Activated CD4-positive, alpha-beta memory T cell treated with anti-CD3 and anti-CD28 coated beads for 36 hours (primary cell): ENCODE measurements at regions not wholly inside any gene's neighbourhood (a gene's known extent, or its start where the extent isn't known, plus 50 kb on each side); places are given as distances from the start of the nearest gene placed in this dataset.

ENCODE experiments used
- CTCF ChIA-PET: fragments of 350-600 bp; sonication (Branson Sonifier 250); formaldehyde crosslinking; loops from one replicate; lab custom pipeline; 2021; ENCODE audit warnings: antibody characterized with exemption, inconsistent platforms; lab: Charles Lee
- POLR2A ChIA-PET: fragments of 350-600 bp; sonication (Branson Sonifier 250); formaldehyde crosslinking; loops from one replicate; lab custom pipeline; 2021; ENCODE audit warnings: antibody characterized with exemption; lab: Charles Lee
- DNase-seq: peaks from one replicate; pipeline ENCODE4 v3.0.0-alpha.2; 2020
- H3K27ac Mint-ChIP-seq: one replicate; pipeline ENCODE4 v1.8.0; 2021; ENCODE audit warnings: mixed read lengths
- H3K27me3 Mint-ChIP-seq: one replicate; pipeline ENCODE4 v1.8.0; 2021; ENCODE audit warnings: mixed read lengths
- H3K36me3 Mint-ChIP-seq: one replicate; pipeline ENCODE4 v1.8.0; 2021; ENCODE audit warnings: mixed read lengths
- H3K4me1 Mint-ChIP-seq: one replicate; pipeline ENCODE4 v1.8.0; 2021; ENCODE audit warnings: low read depth, mixed read lengths
- H3K4me3 Mint-ChIP-seq: one replicate; pipeline ENCODE4 v1.8.0; 2021; ENCODE audit warnings: mild to moderate bottlenecking, mixed read lengths
- H3K9me3 Mint-ChIP-seq: one replicate; pipeline ENCODE4 v1.8.0; 2021; ENCODE audit warnings: mixed read lengths
- intact Hi-C: fragments of 100-400 bp; cut with micrococcal nuclease; formaldehyde crosslinking; loops from one replicate; pipeline ENCODE4 v1.15.1; 2023

- peaks cover 9% of the 10 kb centered on the region for H3K9me3 Mint-ChIP-seq
- no peaks in the 10 kb centered on the region for H3K4me1 Mint-ChIP-seq
- ChIA-PET POLR2A (no interaction called here), CTCF (no interaction called here)
- intact Hi-C loops = no loop called here
- DNase-seq = no peak
- H3K36me3 Mint-ChIP-seq = no peaks in the 10 kb centered on the region
- H3K4me3 Mint-ChIP-seq = no peak overlapping the region
- no peak overlapping the region for H3K27ac Mint-ChIP-seq
- H3K27me3 Mint-ChIP-seq = no peaks in the 10 kb centered on the region
These were observed 1191.8 kb downstream of the ARAP2 start for GRCh38 chr4:35052546-35052945.

- no peak for DNase-seq
- intact Hi-C loops = no loop called here
- Mint-ChIP-seq H3K36me3 (no peaks in the 10 kb centered on the region), H3K4me3 (no peak overlapping the region), H3K9me3 (no peaks in the 10 kb centered on the region), H3K27me3 (no peaks in the 10 kb centered on the region), H3K27ac (no peak overlapping the region), H3K4me1 (no peaks in the 10 kb centered on the region)
- ChIA-PET CTCF (no interaction called here), POLR2A (no interaction called here)
These were observed 1181.2 kb downstream of the ARAP2 start for GRCh38 chr4:35063031-35063570.

GRCh38 chr4:35066406-35066805 is 1177.9 kb downstream of the ARAP2 start:
- intact Hi-C loops = no loop called here

GRCh38 chr4:35080799-35081198 is 1163.5 kb downstream of the ARAP2 start:
- DNase-seq = no peak
- Mint-ChIP-seq H3K4me1 (no peaks in the 10 kb centered on the region), H3K27me3 (no peaks in the 10 kb centered on the region), H3K4me3 (no peak overlapping the region), H3K9me3 (peaks cover 5% of the 10 kb centered on the region), H3K36me3 (no peaks in the 10 kb centered on the region), H3K27ac (no peak overlapping the region)
- POLR2A ChIA-PET = no interaction called here
- intact Hi-C loops = no loop called here
- CTCF ChIA-PET = no interaction called here

More at GRCh38 chr4:35066406-35066805, 1177.9 kb downstream of the ARAP2 start:
- ChIA-PET CTCF (no interaction called here), POLR2A (no interaction called here)
- H3K27me3 Mint-ChIP-seq = no peaks in the 10 kb centered on the region
- no peaks in the 10 kb centered on the region for H3K9me3 Mint-ChIP-seq
- H3K27ac Mint-ChIP-seq = no peak overlapping the region
- no peaks in the 10 kb centered on the region for H3K4me1 Mint-ChIP-seq
- no peaks in the 10 kb centered on the region for H3K36me3 Mint-ChIP-seq
- DNase-seq = no peak
- no peak overlapping the region for H3K4me3 Mint-ChIP-seq

- intact Hi-C loops = no loop called here
- peaks cover 3% of the 10 kb centered on the region for H3K9me3 Mint-ChIP-seq
- POLR2A ChIA-PET = no interaction called here
These were observed 1157.1 kb downstream of the ARAP2 start for GRCh38 chr4:35087218-35087617.

GRCh38 chr4:35100932-35101331 is 1143.4 kb downstream of the ARAP2 start:
- Mint-ChIP-seq H3K4me1 (no peaks in the 10 kb centered on the region), H3K27ac (no peak overlapping the region), H3K9me3 (no peaks in the 10 kb centered on the region), H3K4me3 (no peak overlapping the region), H3K36me3 (no peaks in the 10 kb centered on the region), H3K27me3 (no peaks in the 10 kb centered on the region)
- intact Hi-C loops = no loop called here
- POLR2A ChIA-PET = no interaction called here
- CTCF ChIA-PET = no interaction called here
- DNase-seq = no peak

More at GRCh38 chr4:35087218-35087617, 1157.1 kb downstream of the ARAP2 start:
- H3K4me3 Mint-ChIP-seq = no peak overlapping the region
- no peaks in the 10 kb centered on the region for H3K27me3 Mint-ChIP-seq
- no peak for DNase-seq
- no peaks in the 10 kb centered on the region for H3K4me1 Mint-ChIP-seq
- no peaks in the 10 kb centered on the region for H3K36me3 Mint-ChIP-seq
- H3K27ac Mint-ChIP-seq = no peak overlapping the region
- CTCF ChIA-PET = no interaction called here

- Mint-ChIP-seq H3K9me3 (no peaks in the 10 kb centered on the region), H3K36me3 (no peaks in the 10 kb centered on the region), H3K4me1 (no peaks in the 10 kb centered on the region), H3K4me3 (no peak overlapping the region), H3K27me3 (no peaks in the 10 kb centered on the region), H3K27ac (no peak overlapping the region)
- ChIA-PET CTCF (no interaction called here), POLR2A (no interaction called here)
- no peak for DNase-seq
- intact Hi-C loops = no loop called here
These were observed 1142.2 kb downstream of the ARAP2 start for GRCh38 chr4:35102066-35102465.

GRCh38 chr4:35105486-35105885 is 1138.8 kb downstream of the ARAP2 start:
- no peaks in the 10 kb centered on the region for H3K36me3 Mint-ChIP-seq
- POLR2A ChIA-PET = no interaction called here

GRCh38 chr4:35106091-35106734 is 1138.1 kb downstream of the ARAP2 start:
- intact Hi-C loops = no loop called here
- no peak overlapping the region for H3K27ac Mint-ChIP-seq
- no peaks in the 10 kb centered on the region for H3K27me3 Mint-ChIP-seq
- CTCF ChIA-PET = no interaction called here
- H3K9me3 Mint-ChIP-seq = peaks cover 2% of the 10 kb centered on the region
- no peak overlapping the region for H3K4me3 Mint-ChIP-seq
- no peaks in the 10 kb centered on the region for H3K4me1 Mint-ChIP-seq
- POLR2A ChIA-PET = no interaction called here
- DNase-seq = no peak
- H3K36me3 Mint-ChIP-seq = no peaks in the 10 kb centered on the region

More at GRCh38 chr4:35105486-35105885, 1138.8 kb downstream of the ARAP2 start:
- CTCF ChIA-PET = no interaction called here
- Mint-ChIP-seq H3K27ac (no peak overlapping the region), H3K27me3 (no peaks in the 10 kb centered on the region), H3K4me3 (no peak overlapping the region), H3K9me3 (peaks cover 2% of the 10 kb centered on the region), H3K4me1 (no peaks in the 10 kb centered on the region)
- DNase-seq = no peak
- intact Hi-C loops = no loop called here

- POLR2A ChIA-PET = no interaction called here
- Mint-ChIP-seq H3K4me1 (no peaks in the 10 kb centered on the region), H3K9me3 (peaks cover 5% of the 10 kb centered on the region), H3K27ac (no peak overlapping the region), H3K4me3 (no peak overlapping the region), H3K27me3 (no peaks in the 10 kb centered on the region), H3K36me3 (no peaks in the 10 kb centered on the region)
- CTCF ChIA-PET = no interaction called here
- intact Hi-C loops = no loop called here
- DNase-seq = no peak
These were observed 1120.2 kb downstream of the ARAP2 start for GRCh38 chr4:35124106-35124505.

- ChIA-PET CTCF (no interaction called here), POLR2A (no interaction called here)
- peaks cover 5% of the 10 kb centered on the region for H3K9me3 Mint-ChIP-seq
- no peak overlapping the region for H3K4me3 Mint-ChIP-seq
- no peaks in the 10 kb centered on the region for H3K36me3 Mint-ChIP-seq
- no peak overlapping the region for H3K27ac Mint-ChIP-seq
- H3K4me1 Mint-ChIP-seq = no peaks in the 10 kb centered on the region
- no peak for DNase-seq
- no peaks in the 10 kb centered on the region for H3K27me3 Mint-ChIP-seq
- intact Hi-C loops = no loop called here
These were observed 1118.2 kb downstream of the ARAP2 start for GRCh38 chr4:35125995-35126712.

GRCh38 chr4:35138449-35138848 is 1105.9 kb downstream of the ARAP2 start:
- Mint-ChIP-seq H3K4me1 (no peaks in the 10 kb centered on the region), H3K4me3 (no peak overlapping the region), H3K9me3 (peaks cover 7% of the 10 kb centered on the region), H3K27me3 (no peaks in the 10 kb centered on the region), H3K27ac (no peak overlapping the region), H3K36me3 (no peaks in the 10 kb centered on the region)
- intact Hi-C loops = no loop called here
- no peak for DNase-seq
- ChIA-PET POLR2A (no interaction called here), CTCF (no interaction called here)

GRCh38 chr4:35147761-35148160 is 1096.6 kb downstream of the ARAP2 start:
- H3K27me3 Mint-ChIP-seq = no peaks in the 10 kb centered on the region
- DNase-seq = no peak
- intact Hi-C loops = no loop called here
- no peak overlapping the region for H3K27ac Mint-ChIP-seq
- peaks cover 2% of the 10 kb centered on the region for H3K9me3 Mint-ChIP-seq
- H3K4me3 Mint-ChIP-seq = no peak overlapping the region
- POLR2A ChIA-PET = no interaction called here
- CTCF ChIA-PET = no interaction called here
- no peaks in the 10 kb centered on the region for H3K36me3 Mint-ChIP-seq
- H3K4me1 Mint-ChIP-seq = no peaks in the 10 kb centered on the region
